GM18870 (cell line): ENCODE measurements at regions not wholly inside any gene's neighbourhood (a gene's known extent, or its start where the extent isn't known, plus 50 kb on each side); places are given as distances from the start of the nearest gene placed in this dataset.
A peak's percentile ranks its signal among the peaks of the same experiment; 100 is the strongest.

Source experiments
- ATAC-seq: cut with Tn5 transposase; IDR thresholded peaks from one replicate; pipeline ENCODE4 v1.9.1; 2021; ENCODE audit warnings: moderate library complexity; ENCODE audit not compliant: unreplicated experiment

- no peak for ATAC-seq
Observed at GRCh38 chr9:23938908-23939307, 112.9 kb upstream of the ELAVL2 start.

GRCh38 chr9:23934291-23934906 is 108.4 kb upstream of the ELAVL2 start:
- no peak for ATAC-seq

DNA sequence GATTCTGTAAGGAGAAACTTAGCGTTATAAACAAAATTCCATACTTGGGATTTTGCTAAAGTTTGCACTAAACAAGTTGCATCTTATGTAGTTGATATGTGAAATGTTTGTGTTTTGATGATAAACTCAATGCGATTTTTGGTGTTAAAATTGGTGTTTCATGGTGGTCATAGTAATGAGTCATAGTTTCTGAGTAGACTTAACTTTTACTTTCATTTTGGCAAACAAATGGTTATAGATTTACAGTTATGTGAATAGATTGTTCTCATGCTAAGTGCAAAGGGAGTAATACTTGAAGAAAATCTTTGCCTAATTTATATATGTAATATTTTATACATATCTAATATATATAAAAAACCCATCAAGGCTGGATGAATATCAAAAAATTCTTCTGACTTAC is 107.3 kb upstream of the ELAVL2 start:
- no peak for ATAC-seq

DNA sequence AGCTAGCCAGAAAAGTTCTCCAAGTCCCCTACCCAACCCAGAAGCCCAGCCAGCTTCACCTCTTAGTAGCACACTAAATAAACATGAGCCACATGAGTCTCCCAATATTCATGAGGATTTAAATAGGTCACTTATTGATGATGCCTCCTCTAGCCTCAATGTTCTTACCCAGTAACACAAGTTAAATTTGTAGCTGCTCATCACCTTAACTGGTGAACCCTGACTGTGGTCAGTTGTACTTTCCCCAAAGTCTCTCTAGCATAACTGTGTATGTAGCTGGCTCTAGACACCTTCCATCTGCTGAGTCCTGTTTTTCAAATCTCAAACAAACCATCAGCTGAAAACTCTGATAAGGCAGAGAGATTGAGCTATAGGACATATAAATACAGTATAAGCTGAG is 100.3 kb upstream of the ELAVL2 start:
- ATAC-seq = peak; percentile 88

DNA sequence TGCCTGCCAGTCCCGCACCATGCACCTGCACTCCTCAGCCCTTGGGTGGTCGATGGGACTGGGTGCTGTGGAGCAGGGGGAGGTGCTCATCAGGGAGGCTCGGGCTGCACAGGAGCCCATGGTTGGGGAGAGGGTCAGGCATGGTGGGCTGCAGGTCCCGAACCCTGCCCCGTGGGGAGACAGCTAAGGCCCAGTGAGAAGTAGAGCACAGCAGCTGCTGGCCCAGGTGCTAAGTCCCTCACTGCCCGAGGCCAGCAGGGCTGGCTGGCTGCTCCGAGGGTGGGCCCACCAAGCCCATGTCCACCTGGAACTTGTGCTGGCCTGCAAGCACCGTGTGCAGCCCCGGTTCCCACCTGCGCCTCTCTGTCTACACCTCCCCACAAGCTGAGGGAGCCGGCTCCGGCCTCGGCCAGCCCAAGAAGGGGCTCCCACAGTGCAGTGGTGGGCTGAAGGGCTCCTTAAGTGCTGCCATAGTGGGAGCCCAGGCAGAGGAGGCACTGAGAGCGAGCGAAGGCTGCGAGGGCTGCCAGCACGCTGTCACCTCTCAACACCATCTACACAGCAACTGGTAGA is 88.5 kb upstream of the ELAVL2 start:
- no peak for ATAC-seq

GRCh38 chr9:23907343-23907742 is 81.3 kb upstream of the ELAVL2 start:
- ATAC-seq = no peak

DNA sequence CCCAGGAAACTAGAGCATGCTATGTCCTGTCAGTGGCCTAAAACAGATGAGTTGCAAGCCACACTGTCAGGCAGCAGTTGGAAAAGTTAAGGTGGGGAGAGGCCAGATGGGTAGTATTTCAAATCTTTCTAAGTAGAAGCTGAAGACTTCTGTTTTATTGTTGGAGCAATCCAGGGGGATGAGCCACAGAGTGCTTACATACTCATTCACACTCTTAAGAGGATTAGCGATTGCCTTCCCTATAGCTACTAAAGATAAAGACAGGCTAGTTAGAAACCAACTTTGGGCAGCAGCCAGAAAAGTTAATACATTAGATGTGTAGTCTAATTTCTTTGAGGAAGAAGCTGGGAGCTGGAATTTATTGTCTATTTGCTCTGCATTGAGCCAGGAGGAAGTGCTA is 61.7 kb upstream of the ELAVL2 start:
- no peak for ATAC-seq
